ENCODE measurements at regions not wholly inside any gene's neighbourhood (a gene's known extent, or its start where the extent isn't known, plus 50 kb on each side); places are given as distances from the start of the nearest gene placed in this dataset.

DNA sequence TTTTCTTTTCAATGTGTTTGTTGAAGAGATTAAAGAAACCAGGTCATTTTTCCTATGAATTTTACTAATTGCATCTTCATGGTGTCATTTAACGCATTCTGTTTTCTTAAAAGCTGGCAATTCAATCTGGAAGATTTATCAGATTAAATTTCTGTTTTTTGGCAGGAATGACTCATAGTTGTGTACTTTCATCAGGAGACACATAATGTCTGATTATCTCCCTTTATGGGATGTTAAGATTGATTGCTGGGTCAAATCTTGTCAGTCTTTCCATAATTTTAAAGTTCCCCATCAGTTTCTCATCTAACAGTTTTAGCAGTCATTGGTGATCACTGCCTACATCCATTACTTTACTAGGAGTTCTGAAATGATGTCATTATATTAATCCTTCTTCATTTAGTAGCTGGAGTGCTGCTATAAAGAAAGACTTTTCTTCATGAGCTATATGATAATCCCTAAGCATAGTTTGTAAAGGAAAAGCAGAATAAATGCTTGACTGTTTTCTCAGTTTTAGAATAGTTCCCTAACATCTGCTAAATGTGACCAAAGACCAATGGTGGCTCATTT, 72.8 kb upstream of the MAP10 start:
- no peak for TF ChIP-seq POLR2A (IDR thresholded peaks at IDR 0.05)
- TF ChIP-seq, protein P1, sequence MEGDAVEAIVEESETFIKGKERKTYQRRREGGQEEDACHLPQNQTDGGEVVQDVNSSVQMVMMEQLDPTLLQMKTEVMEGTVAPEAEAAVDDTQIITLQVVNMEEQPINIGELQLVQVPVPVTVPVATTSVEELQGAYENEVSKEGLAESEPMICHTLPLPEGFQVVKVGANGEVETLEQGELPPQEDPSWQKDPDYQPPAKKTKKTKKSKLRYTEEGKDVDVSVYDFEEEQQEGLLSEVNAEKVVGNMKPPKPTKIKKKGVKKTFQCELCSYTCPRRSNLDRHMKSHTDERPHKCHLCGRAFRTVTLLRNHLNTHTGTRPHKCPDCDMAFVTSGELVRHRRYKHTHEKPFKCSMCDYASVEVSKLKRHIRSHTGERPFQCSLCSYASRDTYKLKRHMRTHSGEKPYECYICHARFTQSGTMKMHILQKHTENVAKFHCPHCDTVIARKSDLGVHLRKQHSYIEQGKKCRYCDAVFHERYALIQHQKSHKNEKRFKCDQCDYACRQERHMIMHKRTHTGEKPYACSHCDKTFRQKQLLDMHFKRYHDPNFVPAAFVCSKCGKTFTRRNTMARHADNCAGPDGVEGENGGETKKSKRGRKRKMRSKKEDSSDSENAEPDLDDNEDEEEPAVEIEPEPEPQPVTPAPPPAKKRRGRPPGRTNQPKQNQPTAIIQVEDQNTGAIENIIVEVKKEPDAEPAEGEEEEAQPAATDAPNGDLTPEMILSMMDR (IDR thresholded peaks at IDR 0.05) = no peak

All from vagina (tissue), 2 donors.